HepG2 (cell line): ENCODE measurements at regions not wholly inside any gene's neighbourhood (a gene's known extent, or its start where the extent isn't known, plus 50 kb on each side); places are given as distances from the start of the nearest gene placed in this dataset.

Experiments
- ATAC-seq: fragments of 200-7000 bp; cut with Tn5 transposase; 3 replicates; pipeline ENCODE4 v1.9.1; 2020; ENCODE audit warnings: mild to moderate bottlenecking, moderate library complexity
- BruUV-seq: library from RNA; stranded (reverse); fragments of 400-500 nt; replicated peaks from 2 replicates; lab custom pipeline; 2021; lab: Mats Ljungman, UMichigan
- CTCF ChIA-PET: fragments of 300-600 bp; formaldehyde crosslinking; extraction: SDS; loops from one replicate; lab custom pipeline; 2021; ENCODE audit warnings: low total read pairs, inconsistent platforms, low intra/inter-chr PET ratio; lab: Yijun Ruan, JAX
- POLR2A ChIA-PET: fragments of 350-600 bp; sonication (Branson Sonifier 250); formaldehyde crosslinking; loops from one replicate; lab custom pipeline; 2020; ENCODE audit warnings: antibody characterized with exemption, inconsistent platforms; lab: Yijun Ruan, JAX
- DNase-seq: peaks from one replicate; pipeline ENCODE4 v3.0.0-alpha.2; 2015; ENCODE audit warnings: low spot score
- FAIRE-seq: peaks from 3 replicates; lab custom pipeline; 2011; peaks lifted over from hg19 to GRCh38; lab: Jason Lieb, UNC
- H2AFZ ChIP-seq: one replicate; pipeline ENCODE4 v1.6.1; 2011; ENCODE audit warnings: low read length, inconsistent platforms
- H3K27ac ChIP-seq: fragments of 300-600 bp; 3 replicates; pipeline ENCODE4 v1.8.0; 2011; ENCODE audit warnings: mixed run types, mild to moderate bottlenecking, mixed read lengths, low read length, inconsistent platforms; ENCODE audit not compliant: insufficient read depth; ENCODE audit errors: extremely low read length
- H3K27me3 ChIP-seq, 2 experiments: fragments of 200-600 bp in 1 of 2; 2 replicates in 1 of 2; 3 replicates in 1 of 2; pipeline versions ENCODE4 v1.6.0 to v1.8.0; 2011; ENCODE audit warnings: low read length in 2 of 2, mild to moderate bottlenecking in 2 of 2, moderate library complexity in 2 of 2, inconsistent platforms in 1 of 2; ENCODE audit not compliant: insufficient read depth in 2 of 2, control insufficient read depth in 1 of 2
- H3K36me3 ChIP-seq, 2 experiments: fragments of 200-600 bp in 1 of 2; replicated peaks in 1 of 2; 2 replicates in 1 of 2; 3 replicates in 1 of 2; pipeline versions ENCODE4 v1.5.1 to v1.8.0; 2011; ENCODE audit warnings: low read length in 2 of 2, inconsistent platforms in 1 of 2; ENCODE audit not compliant: insufficient read depth in 2 of 2, control insufficient read depth in 1 of 2
- H3K4me1 ChIP-seq: 2 replicates; pipeline ENCODE4 v1.5.1; 2012; ENCODE audit warnings: low read length, inconsistent platforms; ENCODE audit not compliant: insufficient read depth
- H3K4me2 ChIP-seq: 2 replicates; pipeline ENCODE4 v1.6.0; 2011; ENCODE audit warnings: low read depth, low read length, inconsistent platforms
- H3K4me3 ChIP-seq, 3 experiments: fragments of 200-600 bp in 1 of 3; sonication (generic), shearing (Covaris generic) in 1 of 3; replicated peaks in 1 of 3; 2 replicates each; pipeline ENCODE4 v1.5.1; 2011 to 2016; ENCODE audit warnings: low read length in 3 of 3, inconsistent platforms in 2 of 3, low read depth in 2 of 3, mild to moderate bottlenecking in 2 of 3, control low read depth in 1 of 3, mixed read lengths in 1 of 3; ENCODE audit not compliant: insufficient read depth in 1 of 3
- H3K79me2 ChIP-seq: one replicate; pipeline ENCODE4 v1.6.1; 2011; ENCODE audit warnings: low read length, inconsistent platforms; ENCODE audit not compliant: insufficient read depth
- H3K9ac ChIP-seq: 2 replicates; pipeline ENCODE4 v1.6.0; 2011; ENCODE audit warnings: mild to moderate bottlenecking, low read depth, low read length, inconsistent platforms; ENCODE audit not compliant: insufficient read depth
- H3K9me3 ChIP-seq: 2 replicates; pipeline ENCODE4 v1.5.1; 2012; ENCODE audit warnings: mild to moderate bottlenecking, low read length
- H4K20me1 ChIP-seq: 2 replicates; pipeline ENCODE4 v1.6.0; 2011; ENCODE audit warnings: inconsistent platforms, mild to moderate bottlenecking, low read length, moderate library complexity; ENCODE audit not compliant: insufficient read depth
- FIP1L1 ChIP-seq: fragments of 200-400 bp; formaldehyde crosslinking; IDR thresholded peaks from 2 replicates; pipeline ENCODE4 v1.6.1; 2018; ENCODE audit warnings: low read depth, mild to moderate bottlenecking, low read length, moderate library complexity, borderline replicate concordance; ENCODE audit not compliant: insufficient read depth
- PHF5A ChIP-seq: IDR thresholded peaks from one replicate; pipeline ENCODE4 v1.6.1; 2018; ENCODE audit warnings: low read depth, missing genetic modification reagents; ENCODE audit not compliant: unreplicated experiment
- SMYD3 ChIP-seq: sonication (generic); formaldehyde crosslinking; IDR thresholded peaks from 2 replicates; pipeline ENCODE4 v1.8.1; 2023; ENCODE audit warnings: mild to moderate bottlenecking, missing genetic modification reagents
- SRY ChIP-seq: sonication (generic); formaldehyde crosslinking; IDR thresholded peaks from 2 replicates; pipeline ENCODE4 v1.8.0; 2022; ENCODE audit warnings: mild to moderate bottlenecking, missing genetic modification reagents
- TBP ChIP-seq: sonication (generic); formaldehyde crosslinking; IDR thresholded peaks from 2 replicates; pipeline ENCODE4 v1.5.0; 2020; ENCODE audit warnings: missing genetic modification reagents
- THAP7 ChIP-seq: sonication (generic); formaldehyde crosslinking; IDR thresholded peaks from 2 replicates; pipeline ENCODE4 v1.8.1; 2023; ENCODE audit warnings: mild to moderate bottlenecking, missing genetic modification reagents
- TIGD3 ChIP-seq: sonication (generic); formaldehyde crosslinking; IDR thresholded peaks from 2 replicates; pipeline ENCODE4 v1.5.1; 2020; ENCODE audit warnings: mild to moderate bottlenecking, missing genetic modification reagents, borderline replicate concordance
- ZFP36 ChIP-seq: fragments of 150-350 bp; IDR thresholded peaks from 2 replicates; pipeline ENCODE4 v1.6.1; 2018; ENCODE audit warnings: borderline replicate concordance, low read length, low read depth; ENCODE audit not compliant: partially characterized antibody
- ZNF224 ChIP-seq: sonication (generic); formaldehyde crosslinking; IDR thresholded peaks from 2 replicates; pipeline ENCODE4 v1.5.0; 2020; ENCODE audit warnings: mild to moderate bottlenecking, missing genetic modification reagents
- ZNF503 ChIP-seq: sonication (generic); formaldehyde crosslinking; IDR thresholded peaks from 2 replicates; pipeline ENCODE4 v1.4.0; 2020; ENCODE audit warnings: missing genetic modification reagents
- ZNF589 ChIP-seq: sonication (generic); formaldehyde crosslinking; conservative IDR thresholded peaks from 2 replicates; pipeline ENCODE4 v1.8.0; 2022; ENCODE audit warnings: mild to moderate bottlenecking, moderate library complexity, missing genetic modification reagents
- ZSCAN5A ChIP-seq: sonication (generic); formaldehyde crosslinking; IDR thresholded peaks from 2 replicates; pipeline ENCODE4 v1.8.0; 2022; ENCODE audit warnings: mild to moderate bottlenecking, missing genetic modification reagents, borderline replicate concordance
- whole genome bisulfite sequencing: methylation state at CpG from one replicate; pipeline ENCODE4 v1.1.6; 2017; ENCODE audit warnings: low lambda C conversion rate; 5-methylcytosine and 5-hydroxymethylcytosine counted together
- in situ Hi-C: cut with HindIII; loops from 2 replicates; pipeline ENCODE4 v1.10.0; 2017; ENCODE audit warnings: low pct_unique_long_range_greater_than_20kb; ENCODE audit not compliant: extremely low pct_ligation_motif_present
- intact Hi-C: fragments of 100-400 bp; cut with micrococcal nuclease; formaldehyde crosslinking; loops from one replicate; pipeline ENCODE4 v1.10.0; 2022; ENCODE audit not compliant: unreplicated experiment

- H4K20me1 ChIP-seq = no peaks in the 10 kb centered on the region
- TF ChIP-seq TIGD3 (CRISPR knock-in tag) = no peak
- TF ChIP-seq ZNF589 = no peak
- no peak for TF ChIP-seq ZNF503 (CRISPR knock-in tag)
- no peak for TF ChIP-seq PHF5A (CRISPR knock-in tag)
- no peak for TF ChIP-seq TBP (CRISPR knock-in tag)
- TF ChIP-seq SRY (CRISPR knock-in tag) = no peak
- no peak for TF ChIP-seq FIP1L1
- no peak for TF ChIP-seq ZNF224 (CRISPR knock-in tag)
- no peak for TF ChIP-seq SMYD3
- TF ChIP-seq THAP7 = no peak
- no peak for TF ChIP-seq ZFP36
- TF ChIP-seq ZSCAN5A (CRISPR knock-in tag) = no peak
- FAIRE-seq (no peak), DNase-seq (no peak), ATAC-seq (no peak)
- 0% methylated on average over 2 of the region's 2 CpGs for whole genome bisulfite sequencing
- in situ Hi-C loops = no loop called here
- H3K9me3 ChIP-seq = no peaks in the 10 kb centered on the region
- no peak overlapping the region for H3K4me3 ChIP-seq
- POLR2A ChIA-PET = no interaction called here
- H3K27me3 ChIP-seq = no peaks in the 10 kb centered on the region
- H3K79me2 ChIP-seq = no peaks in the 10 kb centered on the region
- H3K9ac ChIP-seq = no peak overlapping the region
- BruUV-seq = no TSS peak
- no peak overlapping the region for H3K27ac ChIP-seq
- intact Hi-C loops = no loop called here
- H3K4me1 ChIP-seq = no peaks in the 10 kb centered on the region
- H3K36me3 ChIP-seq = no peaks in the 10 kb centered on the region
- no peak overlapping the region for H2AFZ ChIP-seq
- CTCF ChIA-PET = no interaction called here
- no peak overlapping the region for H3K4me2 ChIP-seq
These were observed 58.2 kb upstream of the GPRIN3 start for GRCh38 chr4:89365776-89366175.
